NCI-H2081 (cell line): ENCODE measurements at regions not wholly inside any gene's neighbourhood (a gene's known extent, or its start where the extent isn't known, plus 50 kb on each side); places are given as distances from the start of the nearest gene placed in this dataset.

ENCODE experiments used
- DNase-seq, 2 experiments: peaks; one replicate each; lab custom pipeline; 2025; lab: John Stamatoyannopoulos, UW

- no peak for DNase-seq
Measured at GRCh38 chr18:42401131-42401673, 446.2 kb downstream of the PIK3C3 start.

- no peak for DNase-seq
Measured at GRCh38 chr18:42404151-42404550, 449.1 kb downstream of the PIK3C3 start.

DNA sequence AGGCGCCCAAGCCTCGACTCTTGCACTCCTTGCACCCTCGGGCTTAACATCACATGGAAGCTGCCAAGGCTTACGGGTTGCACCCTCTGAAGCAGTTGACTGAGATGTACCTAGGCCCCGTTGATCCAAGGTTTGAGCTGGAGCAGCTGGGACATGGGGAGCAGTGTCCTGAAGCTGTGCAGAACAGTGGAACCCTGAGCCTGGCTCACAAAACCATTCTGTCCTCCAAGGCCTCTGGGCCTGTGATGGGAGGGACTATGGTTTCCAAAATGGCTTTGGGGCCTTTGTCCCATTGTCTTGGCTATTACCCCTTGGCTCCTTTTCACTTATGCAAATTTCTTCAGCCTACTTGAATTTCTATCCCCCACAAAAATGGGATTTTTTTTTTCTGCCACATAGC, 454.0 kb downstream of the PIK3C3 start:
- DNase-seq: no peak

- DNase-seq: no peak
Measured at GRCh38 chr18:42412281-42412680, 457.2 kb downstream of the PIK3C3 start.

DNA sequence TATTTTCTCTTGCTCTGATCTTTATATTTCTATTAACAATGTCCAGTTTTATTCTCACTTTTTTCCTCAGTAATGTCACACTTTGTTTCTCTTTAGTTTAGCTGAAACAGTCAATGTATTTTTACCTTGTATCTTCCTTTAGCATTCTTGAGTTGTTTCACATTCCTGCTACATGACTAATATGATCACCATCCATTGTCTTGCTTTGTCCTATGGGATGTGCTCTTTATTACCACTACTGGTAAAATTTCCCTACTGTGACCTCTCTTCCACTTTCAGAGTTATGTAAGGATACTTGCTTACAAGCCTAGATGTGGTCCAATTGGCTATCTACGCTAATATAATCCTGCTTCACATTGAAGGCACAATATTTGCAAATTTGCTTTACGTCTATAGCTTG, 457.9 kb downstream of the PIK3C3 start:
- DNase-seq: no peak

GRCh38 chr18:42413870-42414269, 458.8 kb downstream of the PIK3C3 start:
- DNase-seq: no peak

GRCh38 chr18:42414756-42415454, 459.9 kb downstream of the PIK3C3 start:
- DNase-seq: no peak

DNA sequence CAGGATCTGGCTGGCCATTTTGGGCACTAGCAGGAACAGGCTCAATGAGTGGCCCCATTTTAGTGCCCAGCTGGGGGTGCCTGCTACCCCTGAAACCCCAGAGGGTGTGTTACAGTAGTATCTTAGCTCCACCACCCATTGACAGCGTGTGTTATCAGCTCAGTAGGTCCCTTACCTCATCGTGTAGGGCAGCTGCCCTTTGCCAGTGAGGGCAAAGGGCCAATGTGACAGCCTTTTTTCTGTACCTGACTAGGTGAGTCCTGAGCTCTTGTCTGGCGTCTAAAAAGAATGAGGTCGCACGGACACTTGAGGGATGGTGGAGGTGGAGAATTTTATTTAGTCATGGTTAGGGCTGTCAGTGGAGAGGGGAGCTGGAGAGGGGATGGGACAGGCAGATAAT, 462.2 kb downstream of the PIK3C3 start:
- DNase-seq: no peak

DNA sequence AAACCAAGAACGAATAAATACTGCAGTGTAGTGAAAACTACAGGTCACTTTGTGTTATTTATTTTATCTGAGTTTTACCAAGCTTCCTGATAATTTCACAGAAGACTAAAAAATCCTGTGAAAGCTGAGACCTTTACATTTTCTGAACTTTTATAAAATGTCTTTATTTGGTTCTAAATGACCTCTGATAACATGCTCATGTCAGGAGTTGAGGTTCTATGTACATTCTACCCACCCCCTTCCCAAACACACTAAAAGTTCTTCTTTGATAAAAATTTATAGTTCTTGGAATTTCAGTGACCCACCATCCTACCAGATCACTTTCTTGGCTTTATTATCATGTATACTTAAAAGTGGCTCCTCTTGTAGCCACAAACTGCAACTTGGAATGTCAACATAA, 463.1 kb downstream of the PIK3C3 start:
- no peak for DNase-seq

DNA sequence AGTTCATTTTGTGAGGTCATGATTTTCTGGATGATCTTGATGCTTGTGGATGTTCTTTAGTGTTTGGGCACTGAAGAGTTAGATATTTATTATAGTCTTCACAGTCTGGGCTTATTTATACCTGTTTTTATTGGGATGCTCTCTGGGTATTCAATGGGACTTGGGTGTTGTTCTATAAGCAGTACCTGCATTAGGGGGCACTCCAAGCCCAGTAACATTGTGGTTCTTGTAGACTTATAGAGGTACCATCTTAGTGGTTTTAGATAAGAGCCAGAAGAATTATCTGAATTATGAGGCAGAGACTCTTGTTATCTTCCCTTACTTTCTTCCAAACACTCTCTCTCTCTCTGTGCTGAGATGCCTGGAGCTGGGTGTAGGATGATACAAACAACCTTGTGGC, 470.0 kb downstream of the PIK3C3 start:
- no peak for DNase-seq

- no peak for DNase-seq
Measured at GRCh38 chr18:42426496-42427015, 471.5 kb downstream of the PIK3C3 start.

- DNase-seq: no peak
Measured at GRCh38 chr18:42429196-42429595, 474.2 kb downstream of the PIK3C3 start.

DNA sequence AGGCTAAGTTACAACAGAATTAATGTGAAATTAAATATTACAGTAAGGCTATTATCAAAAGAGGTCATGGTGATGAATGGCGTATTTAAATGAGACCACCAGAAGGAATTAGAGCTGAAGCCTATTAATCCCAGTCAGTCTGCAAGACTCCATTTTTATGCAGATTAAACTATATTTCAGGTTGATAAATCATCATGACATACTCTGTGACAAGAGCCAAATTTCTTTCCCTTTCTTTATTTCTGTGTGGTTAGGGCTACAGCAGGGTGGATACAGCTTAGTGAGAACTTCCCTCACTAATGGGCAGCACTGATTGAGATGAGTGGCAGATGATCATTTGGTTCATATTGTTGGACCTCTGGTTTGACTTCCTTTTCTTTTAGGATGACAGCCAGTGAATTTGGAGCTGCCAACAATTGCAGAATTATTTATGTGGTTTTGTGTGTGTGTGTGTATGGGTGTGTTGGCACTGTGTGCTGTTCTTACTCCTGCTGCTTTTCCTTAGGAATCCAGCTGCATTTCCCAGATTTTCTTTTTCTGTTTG, 481.3 kb downstream of the PIK3C3 start:
- no peak for DNase-seq

- DNase-seq: no peak
Measured at GRCh38 chr18:42437001-42437400, 482.0 kb downstream of the PIK3C3 start.

- peak in 1 of 2 experiments; percentile 6 for DNase-seq
Measured at GRCh38 chr18:42437646-42438045, 482.6 kb downstream of the PIK3C3 start.

- no peak for DNase-seq
Measured at GRCh38 chr18:42442656-42443055, 487.6 kb downstream of the PIK3C3 start.

DNA sequence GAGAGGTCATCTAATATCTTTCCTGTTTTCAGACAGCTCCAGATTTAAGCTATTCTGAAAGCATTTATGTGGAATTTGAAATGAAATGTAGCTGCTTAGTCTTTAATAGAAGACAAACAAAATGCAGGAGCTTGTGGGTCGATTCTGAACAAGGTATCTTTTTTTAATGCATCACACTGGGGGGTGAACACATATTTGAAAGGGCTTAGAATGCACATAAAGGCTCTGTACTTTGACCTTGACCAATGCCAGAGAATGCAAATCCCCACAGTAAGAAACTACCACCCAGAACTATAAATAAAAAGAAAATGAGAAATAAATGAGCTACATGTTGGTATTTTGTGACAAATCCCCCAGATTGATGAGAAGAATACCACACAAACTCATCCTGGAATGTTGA, 489.3 kb downstream of the PIK3C3 start:
- DNase-seq: no peak

GRCh38 chr18:42445359-42445758, 490.3 kb downstream of the PIK3C3 start:
- DNase-seq: no peak

DNA sequence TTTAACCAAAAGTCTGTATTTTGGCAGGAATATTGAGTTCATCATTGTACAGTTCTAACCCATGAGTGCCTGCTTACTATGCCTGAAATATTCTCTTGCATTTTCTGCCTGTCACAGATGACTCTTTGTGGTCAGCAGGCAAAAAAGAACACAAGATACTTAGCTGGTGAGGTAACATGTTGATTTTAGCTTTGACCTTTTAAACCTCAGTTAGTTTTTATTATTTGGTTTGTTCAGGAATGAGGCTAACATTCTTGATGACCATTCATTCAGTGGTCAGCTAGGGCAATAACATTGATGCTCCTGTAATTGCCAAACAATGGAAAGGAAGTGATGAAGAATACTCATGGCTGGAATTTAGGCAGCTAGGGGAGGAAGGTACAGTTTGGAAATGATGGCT, 491.2 kb downstream of the PIK3C3 start:
- no peak for DNase-seq

DNA sequence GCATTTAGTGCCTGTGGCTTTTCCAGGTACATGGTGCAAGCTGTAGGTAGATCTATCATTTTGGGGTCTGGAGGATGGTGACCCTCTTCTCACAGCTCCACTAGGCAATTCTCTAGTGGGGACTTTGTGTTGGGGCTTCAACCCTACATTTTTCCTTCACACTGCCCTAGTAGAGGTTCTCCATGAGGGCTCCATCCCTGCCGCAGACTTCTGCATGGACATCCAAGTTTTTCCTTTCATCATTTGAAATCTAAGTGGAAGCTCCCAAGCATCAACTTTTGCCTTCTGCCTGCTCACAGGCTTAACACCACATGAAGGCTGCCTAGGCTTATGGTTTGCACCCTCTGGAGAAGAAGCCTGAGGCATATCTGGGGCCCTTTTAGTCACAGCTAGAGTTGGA, 492.7 kb downstream of the PIK3C3 start:
- no peak for DNase-seq

DNA sequence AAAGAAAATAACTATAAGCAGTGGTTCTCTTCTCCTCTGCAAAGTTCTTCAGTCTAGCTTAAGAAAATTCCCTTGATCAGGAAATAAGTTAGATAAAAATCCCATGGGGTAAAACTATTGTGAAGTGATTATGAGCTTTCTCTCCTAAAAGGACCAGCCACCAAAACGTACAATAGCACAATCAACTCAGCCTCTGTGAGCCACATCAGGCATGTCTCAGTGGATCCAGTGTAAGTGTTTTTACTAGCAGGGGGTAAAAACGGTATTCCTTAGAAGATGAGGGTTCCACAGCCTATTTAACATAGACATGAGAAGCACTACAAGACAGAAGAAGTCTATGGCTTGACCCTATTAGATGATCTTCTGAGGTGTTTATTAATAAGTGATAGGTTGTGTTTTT, 503.2 kb downstream of the PIK3C3 start:
- no peak for DNase-seq

DNA sequence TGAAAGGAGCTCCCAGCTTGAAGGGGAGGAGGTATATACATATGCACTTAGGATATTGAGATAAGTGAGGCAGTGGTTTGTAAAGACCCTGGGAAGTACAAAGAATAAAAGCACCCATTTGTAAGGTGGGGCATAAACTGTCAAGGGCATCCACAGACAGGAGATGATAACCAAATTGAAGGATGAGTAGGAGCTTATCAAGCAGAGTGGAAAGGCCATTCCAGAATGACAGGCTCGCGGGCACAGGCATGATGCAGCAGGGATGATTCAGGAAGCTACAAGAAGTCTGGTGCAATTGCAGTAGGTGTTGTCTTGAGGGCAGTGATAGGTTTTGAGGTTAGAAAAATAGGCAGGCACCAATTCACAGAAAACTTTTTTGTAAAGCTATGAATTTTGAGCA, 504.8 kb downstream of the PIK3C3 start:
- DNase-seq: no peak

DNA sequence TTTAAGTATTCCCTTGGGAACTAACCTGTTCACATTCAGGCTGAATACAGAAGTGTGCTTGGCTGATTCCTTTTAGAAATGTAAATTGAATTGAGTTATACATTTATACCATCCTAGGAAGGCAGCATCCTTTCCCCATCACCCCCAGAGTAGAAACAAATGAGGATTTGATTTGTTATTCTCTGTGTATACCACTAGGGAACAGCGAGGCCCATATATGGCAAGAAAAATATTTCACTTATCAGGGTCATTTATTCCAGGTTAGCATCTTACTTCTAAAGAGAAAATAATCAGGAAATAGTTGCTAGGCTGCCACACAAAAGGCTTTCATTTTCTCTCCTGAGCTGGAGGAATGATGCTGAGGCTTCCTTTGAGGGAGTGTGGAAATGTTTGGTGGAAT, 516.9 kb downstream of the PIK3C3 start:
- no peak for DNase-seq

DNA sequence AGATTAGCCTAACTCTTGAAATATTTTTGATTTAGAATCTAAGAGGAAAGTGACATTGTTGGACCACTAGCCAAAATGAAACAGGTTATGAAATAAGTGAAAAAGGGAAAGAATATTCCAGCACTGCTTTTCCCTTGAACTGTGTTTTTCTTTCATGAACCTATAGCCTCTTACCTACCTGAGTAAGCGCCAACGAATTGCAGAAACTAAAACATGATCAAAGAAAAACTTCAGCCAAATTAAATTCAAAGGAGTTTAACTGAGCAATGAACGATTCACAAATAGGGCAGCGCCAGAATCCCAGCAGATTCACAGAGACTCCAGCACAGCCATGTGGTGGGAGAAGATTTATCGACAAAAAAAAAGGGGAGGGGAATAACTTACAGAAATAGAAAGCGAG, 518.6 kb downstream of the PIK3C3 start:
- no peak for DNase-seq
